Breast epithelium (tissue), 4 donors: ENCODE measurements at regions not wholly inside any gene's neighbourhood (a gene's known extent, or its start where the extent isn't known, plus 50 kb on each side); places are given as distances from the start of the nearest gene placed in this dataset.

Experiments used
- DNase-seq, 2 donors: peaks; one replicate each; pipeline ENCODE4 v3.0.0-alpha.2; 2019; ENCODE audit warnings: low spot score in 2 of 2
- H3K27ac ChIP-seq, 2 donors: fragments of 200-600 bp; sonication (generic) in 1 of 2; one replicate each; pipeline ENCODE4 v1.5.1; 2016 to 2019; ENCODE audit warnings: mild to moderate bottlenecking in 1 of 2
- H3K27me3 ChIP-seq, 2 donors: fragments of 200-600 bp; sonication (generic) in 1 of 2; one replicate each; pipeline versions ENCODE4 v1.5.1 to v1.6.0; 2017 to 2019; ENCODE audit warnings: control low read depth in 1 of 2, mild to moderate bottlenecking in 1 of 2
- H3K36me3 ChIP-seq: fragments of 200-600 bp; one replicate; pipeline ENCODE4 v1.5.1; 2019
- H3K4me1 ChIP-seq, 2 donors: fragments of 200-600 bp; sonication (generic); one replicate each; pipeline ENCODE4 v1.5.1; 2016 to 2019; ENCODE audit warnings: control low read depth in 1 of 2
- H3K4me3 ChIP-seq, 3 donors: fragments of 200-600 bp; sonication (generic); 1 replicate in 2 of 3; 2 replicates in 1 of 3; pipeline ENCODE4 v1.5.1; 2016 to 2019; ENCODE audit warnings: mild to moderate bottlenecking in 3 of 3, moderate library complexity in 2 of 3
- H3K9me3 ChIP-seq, 2 donors: fragments of 200-600 bp; sonication (generic) in 1 of 2; one replicate each; pipeline ENCODE4 v1.5.1; 2016 to 2019; ENCODE audit warnings: control low read depth in 1 of 2
- POLR2A ChIP-seq: fragments of 450-650 bp; IDR thresholded peaks from one replicate; pipeline ENCODE4 v1.6.1; 2016; ENCODE audit warnings: antibody characterized with exemption, mild to moderate bottlenecking, moderate library complexity
- POLR2AphosphoS5 ChIP-seq, 3 donors: sonication (generic); formaldehyde crosslinking; IDR thresholded peaks; one replicate each; pipeline ENCODE4 v1.6.1; 2017; ENCODE audit warnings: antibody characterized with exemption in 3 of 3
- intact Hi-C: fragments of 100-400 bp; cut with DNase I; formaldehyde crosslinking; loops from one replicate; pipeline ENCODE4 v1.15.1; 2023; ENCODE audit warnings: low total_unique reads
- TF ChIP-seq, protein P1 (sequence below), 3 donors: fragments of 450-650 bp; IDR thresholded peaks; one replicate each; pipeline ENCODE4 v1.5.1; 2016 to 2017; ENCODE audit warnings: antibody characterized with exemption in 3 of 3, mild to moderate bottlenecking in 3 of 3, moderate library complexity in 3 of 3

DNA sequence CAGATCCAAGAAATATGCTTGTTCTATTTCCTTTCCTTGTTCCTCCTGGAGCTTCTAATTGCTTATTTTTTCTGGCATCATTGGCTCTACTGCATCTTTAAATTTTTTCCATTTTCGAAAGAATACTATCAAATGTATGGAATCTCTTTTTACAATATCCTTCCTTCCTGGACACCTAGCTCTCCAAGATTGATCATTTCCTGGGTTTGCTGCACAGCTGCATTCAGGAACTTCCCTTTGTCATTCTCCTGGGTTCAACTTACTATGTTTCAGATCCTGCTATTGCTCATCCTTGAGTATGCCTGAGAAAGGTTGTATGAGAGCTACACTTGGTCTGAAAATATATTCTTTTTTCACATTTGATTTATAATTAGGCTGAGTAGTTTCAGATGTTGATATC, 73.7 kb upstream of the ERCC6L2 start:
- Histone ChIP-seq H3K27ac (no peak overlapping the region), H3K9me3 (no peaks in the 10 kb centered on the region), H3K4me1 (no peaks in the 10 kb centered on the region), H3K27me3 (no peaks in the 10 kb centered on the region), H3K4me3 (no peak overlapping the region), H3K36me3 (no peaks in the 10 kb centered on the region)
- intact Hi-C loops = no loop called here
- no peak for DNase-seq
- TF ChIP-seq, protein P1, sequence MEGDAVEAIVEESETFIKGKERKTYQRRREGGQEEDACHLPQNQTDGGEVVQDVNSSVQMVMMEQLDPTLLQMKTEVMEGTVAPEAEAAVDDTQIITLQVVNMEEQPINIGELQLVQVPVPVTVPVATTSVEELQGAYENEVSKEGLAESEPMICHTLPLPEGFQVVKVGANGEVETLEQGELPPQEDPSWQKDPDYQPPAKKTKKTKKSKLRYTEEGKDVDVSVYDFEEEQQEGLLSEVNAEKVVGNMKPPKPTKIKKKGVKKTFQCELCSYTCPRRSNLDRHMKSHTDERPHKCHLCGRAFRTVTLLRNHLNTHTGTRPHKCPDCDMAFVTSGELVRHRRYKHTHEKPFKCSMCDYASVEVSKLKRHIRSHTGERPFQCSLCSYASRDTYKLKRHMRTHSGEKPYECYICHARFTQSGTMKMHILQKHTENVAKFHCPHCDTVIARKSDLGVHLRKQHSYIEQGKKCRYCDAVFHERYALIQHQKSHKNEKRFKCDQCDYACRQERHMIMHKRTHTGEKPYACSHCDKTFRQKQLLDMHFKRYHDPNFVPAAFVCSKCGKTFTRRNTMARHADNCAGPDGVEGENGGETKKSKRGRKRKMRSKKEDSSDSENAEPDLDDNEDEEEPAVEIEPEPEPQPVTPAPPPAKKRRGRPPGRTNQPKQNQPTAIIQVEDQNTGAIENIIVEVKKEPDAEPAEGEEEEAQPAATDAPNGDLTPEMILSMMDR (IDR thresholded peaks at IDR 0.05) = no peak
- no peak for TF ChIP-seq POLR2AphosphoS5 (IDR thresholded peaks at IDR 0.05)
- no peak for TF ChIP-seq POLR2A

DNA sequence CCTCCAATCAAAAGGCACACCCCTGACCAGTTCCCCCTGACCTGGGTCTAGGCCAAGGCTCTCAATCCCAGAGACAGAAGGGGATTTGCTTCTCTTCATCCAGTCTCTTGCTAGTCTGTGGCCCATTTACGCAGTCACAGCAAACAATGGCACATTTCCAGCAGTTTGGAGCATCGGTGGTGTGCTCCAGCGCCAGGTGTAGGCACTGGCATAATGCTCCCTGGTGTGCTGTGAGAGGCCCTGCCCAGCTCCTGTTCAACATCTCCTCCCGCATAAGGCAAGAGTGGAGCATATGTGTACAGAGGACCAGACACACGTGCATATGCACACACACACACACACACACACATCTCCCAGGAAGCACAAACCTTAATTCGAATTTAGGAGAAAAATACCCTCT, 79.5 kb upstream of the ERCC6L2 start:
- Histone ChIP-seq H3K4me1 (no peaks in the 10 kb centered on the region), H3K9me3 (no peaks in the 10 kb centered on the region), H3K4me3 (no peak overlapping the region), H3K27me3 (no peaks in the 10 kb centered on the region), H3K36me3 (no peaks in the 10 kb centered on the region), H3K27ac (no peak overlapping the region)
- DNase-seq = no peak
- TF ChIP-seq POLR2AphosphoS5 (IDR thresholded peaks at IDR 0.05) (no peak), POLR2A (no peak)
- TF ChIP-seq, protein P1 (IDR thresholded peaks at IDR 0.05) = no peak
- intact Hi-C loops = no loop called here

DNA sequence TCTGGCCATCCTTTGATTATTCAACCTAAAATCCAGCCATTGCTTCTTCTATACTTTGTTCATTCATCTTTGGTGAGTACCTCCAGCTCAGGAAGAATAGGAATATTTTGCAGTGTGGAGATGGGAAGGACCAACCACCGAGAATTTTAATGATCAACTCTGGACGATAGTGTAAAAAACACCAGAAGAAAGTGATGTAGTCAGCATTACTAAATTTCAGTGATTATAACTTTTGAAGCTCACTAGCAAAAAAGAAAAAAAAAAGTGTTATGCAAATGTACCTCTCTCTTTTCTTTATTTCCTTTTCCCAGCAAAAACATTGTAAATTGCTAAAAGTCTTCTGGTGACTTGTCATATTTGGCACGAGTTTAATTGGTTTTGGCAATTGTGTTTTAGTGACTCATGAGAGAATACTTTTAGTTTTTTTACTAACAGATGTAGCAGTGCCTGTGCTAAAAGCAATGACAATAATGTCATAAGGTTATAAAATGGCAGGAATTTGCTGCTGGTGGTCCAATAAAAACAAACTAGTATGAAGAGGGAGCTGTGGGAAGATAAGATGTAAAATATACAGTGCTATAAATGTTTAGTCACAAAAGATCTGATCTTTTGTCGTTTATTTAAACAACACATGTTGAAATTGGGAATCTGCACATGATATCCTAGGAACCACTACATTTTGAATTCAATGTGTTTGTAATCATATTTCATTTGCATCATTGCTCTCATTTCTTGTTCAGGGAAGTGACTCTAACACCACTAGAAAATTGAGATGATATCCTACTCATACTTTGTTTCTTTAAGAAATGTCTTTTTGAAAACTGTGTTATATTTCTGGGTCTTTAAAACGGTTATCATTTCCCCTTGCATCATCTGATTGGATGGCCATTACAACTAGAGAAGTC, 81.3 kb upstream of the ERCC6L2 start:
- H3K27ac ChIP-seq = peak overlapping the region in 1 of 2 donors; percentile 3
- intact Hi-C loops = no loop called here
- no peak overlapping the region for H3K4me3 ChIP-seq
- H3K36me3 ChIP-seq = no peaks in the 10 kb centered on the region
- TF ChIP-seq POLR2A (no peak), POLR2AphosphoS5 (IDR thresholded peaks at IDR 0.05) (no peak)
- TF ChIP-seq, protein P1 (IDR thresholded peaks at IDR 0.05) = no peak
- no peaks in the 10 kb centered on the region for H3K4me1 ChIP-seq
- H3K27me3 ChIP-seq = no peaks in the 10 kb centered on the region
- no peak for DNase-seq
- H3K9me3 ChIP-seq = no peaks in the 10 kb centered on the region

DNA sequence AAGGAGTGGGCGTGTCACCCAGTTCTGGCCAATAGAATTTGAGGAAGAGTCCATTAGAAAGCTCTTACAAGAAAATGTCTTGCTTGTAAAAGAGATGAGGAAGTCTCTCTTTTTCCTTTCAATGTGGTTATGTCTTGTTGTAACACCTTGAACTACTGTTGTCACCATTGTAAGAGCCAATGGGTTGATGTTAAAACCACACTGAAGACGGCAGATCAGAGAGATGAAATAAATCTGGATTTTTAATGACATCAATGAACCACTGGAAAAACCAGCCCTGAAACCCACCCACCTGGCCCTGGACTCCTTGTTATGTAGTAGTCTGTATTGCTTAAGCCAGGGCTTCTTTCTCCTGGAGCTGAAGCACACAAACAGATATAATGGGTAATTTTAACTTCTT, 83.8 kb upstream of the ERCC6L2 start:
- Histone ChIP-seq H3K27ac (no peak overlapping the region), H3K36me3 (no peaks in the 10 kb centered on the region), H3K4me1 (no peaks in the 10 kb centered on the region), H3K9me3 (no peaks in the 10 kb centered on the region), H3K27me3 (no peaks in the 10 kb centered on the region), H3K4me3 (no peak overlapping the region)
- TF ChIP-seq, protein P1 (IDR thresholded peaks at IDR 0.05) = no peak
- no peak for TF ChIP-seq POLR2AphosphoS5 (IDR thresholded peaks at IDR 0.05)
- TF ChIP-seq POLR2A = no peak
- no peak for DNase-seq
- intact Hi-C loops = no loop called here

DNA sequence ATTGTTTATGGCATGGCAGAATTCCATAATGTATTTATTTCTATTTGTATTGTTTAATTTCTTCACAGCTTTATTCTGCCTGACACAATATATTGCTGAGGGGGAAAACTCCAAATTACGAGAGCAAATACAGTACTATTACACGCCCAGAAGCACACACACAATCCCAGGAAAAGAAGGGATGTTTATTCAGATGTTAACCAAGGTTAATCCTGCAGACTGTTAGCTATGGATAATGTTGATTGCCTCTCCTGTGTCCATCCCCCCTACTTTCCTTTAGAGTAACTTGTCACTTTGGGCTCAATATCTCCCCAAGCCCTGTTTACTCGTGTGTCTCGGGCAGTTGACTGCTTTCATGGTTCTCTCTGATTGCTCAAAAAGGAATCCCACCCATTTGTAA, 84.2 kb upstream of the ERCC6L2 start:
- no peak for TF ChIP-seq POLR2AphosphoS5 (IDR thresholded peaks at IDR 0.05)
- no peak for TF ChIP-seq POLR2A
- TF ChIP-seq, protein P1 (IDR thresholded peaks at IDR 0.05) = no peak
- Histone ChIP-seq H3K27me3 (no peaks in the 10 kb centered on the region), H3K4me1 (no peaks in the 10 kb centered on the region), H3K4me3 (no peak overlapping the region), H3K36me3 (no peaks in the 10 kb centered on the region), H3K9me3 (no peaks in the 10 kb centered on the region), H3K27ac (no peak overlapping the region)
- DNase-seq = no peak
- intact Hi-C loops = no loop called here
